ENCODE measurements at regions not wholly inside any gene's neighbourhood (a gene's known extent, or its start where the extent isn't known, plus 50 kb on each side); places are given as distances from the start of the nearest gene placed in this dataset.

DNA sequence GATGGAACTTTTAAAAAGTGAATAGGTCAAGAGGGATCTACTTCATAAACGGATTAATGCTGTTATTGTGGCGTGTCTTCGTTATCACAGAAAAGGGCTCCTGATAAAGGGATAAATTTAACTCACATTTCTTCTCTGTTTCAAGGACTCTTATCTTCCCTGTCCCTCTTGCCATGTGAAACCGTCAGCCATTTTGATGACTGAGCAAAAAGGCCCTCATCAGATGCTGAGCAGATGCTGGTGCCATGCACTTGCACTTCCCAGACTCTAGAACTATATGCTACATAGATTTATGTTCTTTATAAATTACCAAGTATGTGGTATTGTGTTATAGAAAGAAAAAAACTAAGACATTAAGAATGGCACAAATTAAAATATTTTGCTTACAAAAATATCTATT, 1011.8 kb upstream of the GBE1 start:
- DNase-seq (ENCODE audit: low read depth in 2 of 3, low spot score in 2 of 3) = no peak

DNA sequence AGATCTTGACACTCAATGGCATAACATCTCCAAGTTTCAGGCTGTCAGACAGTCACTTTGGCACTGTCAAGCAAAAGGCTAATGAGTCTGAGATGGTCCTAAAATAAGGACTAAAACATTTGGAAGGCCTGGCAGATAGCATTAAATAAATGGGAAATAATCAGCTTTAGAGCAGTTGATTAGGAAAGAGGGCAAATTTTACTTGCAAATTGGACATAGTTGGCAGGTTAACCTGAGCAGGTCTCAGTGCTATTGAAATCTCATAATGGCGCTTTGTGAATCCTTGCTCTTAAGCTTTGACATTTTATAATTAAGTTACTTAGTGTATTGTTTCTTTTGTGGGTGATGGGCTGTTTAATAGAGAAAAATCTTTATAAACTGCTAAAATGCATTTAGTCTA, 1003.1 kb upstream of the GBE1 start:
- DNase-seq (ENCODE audit: low read depth in 2 of 3, low spot score in 2 of 3) = no peak

DNA sequence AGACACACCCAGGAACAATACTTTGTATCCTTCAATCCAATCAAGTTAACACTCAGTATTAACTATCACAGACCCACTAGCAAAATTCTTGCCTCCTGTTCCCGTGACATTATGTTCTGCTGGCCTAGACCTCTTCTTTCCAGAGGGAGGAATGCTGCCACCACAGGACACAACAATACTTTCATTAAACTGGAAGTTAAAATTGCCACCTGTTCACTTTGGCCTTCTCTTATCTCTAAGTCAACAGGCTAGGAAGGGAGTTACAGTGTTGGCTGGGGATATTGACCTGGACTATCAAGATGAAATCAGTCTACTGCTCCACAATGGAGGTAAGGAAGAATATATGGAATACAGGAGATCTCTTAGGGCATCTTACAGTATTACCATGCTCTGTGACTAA, 1000.4 kb upstream of the GBE1 start:
- DNase-seq (ENCODE audit: low read depth in 2 of 3, low spot score in 2 of 3) = no peak

DNA sequence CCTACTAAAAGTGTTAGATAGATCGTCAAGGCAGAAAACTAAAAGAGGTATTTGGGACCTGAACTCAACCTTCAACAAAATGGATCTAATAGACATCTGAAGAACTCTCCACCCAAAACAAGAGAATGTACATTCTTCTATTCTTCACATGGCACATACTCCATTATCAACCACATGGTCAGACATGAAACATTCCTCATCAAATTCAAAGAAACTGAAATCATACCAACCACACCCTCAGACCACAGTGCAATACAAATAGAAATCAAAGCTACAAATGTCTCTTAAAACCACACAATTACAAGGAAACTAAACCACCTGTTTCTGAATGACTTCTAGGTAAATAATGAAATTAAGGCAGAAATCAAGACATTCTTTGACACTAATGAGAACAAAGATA, 984.1 kb upstream of the GBE1 start:
- DNase-seq (ENCODE audit: low read depth in 2 of 3, low spot score in 2 of 3) = no peak

DNA sequence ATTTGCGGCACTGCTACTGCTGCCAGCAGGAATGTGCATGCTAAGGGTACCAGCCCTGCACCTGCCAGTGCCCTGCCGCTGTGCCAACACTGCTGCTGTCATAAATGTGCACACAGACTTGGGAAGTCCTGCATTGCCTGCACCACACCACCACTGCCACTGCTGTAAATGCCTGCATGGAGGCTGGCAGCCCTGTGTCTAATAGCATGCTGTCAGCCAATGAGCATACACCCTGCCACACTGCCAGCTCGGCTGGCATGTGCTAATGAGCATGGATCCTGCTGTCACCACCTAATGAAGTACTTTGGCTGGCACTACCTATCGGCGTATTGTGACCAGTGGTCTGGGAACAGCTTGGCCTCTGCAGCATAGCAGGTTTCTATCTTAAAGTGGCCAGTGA, 981.8 kb upstream of the GBE1 start:
- no peak for DNase-seq (ENCODE audit: low read depth in 2 of 3, low spot score in 2 of 3)

DNA sequence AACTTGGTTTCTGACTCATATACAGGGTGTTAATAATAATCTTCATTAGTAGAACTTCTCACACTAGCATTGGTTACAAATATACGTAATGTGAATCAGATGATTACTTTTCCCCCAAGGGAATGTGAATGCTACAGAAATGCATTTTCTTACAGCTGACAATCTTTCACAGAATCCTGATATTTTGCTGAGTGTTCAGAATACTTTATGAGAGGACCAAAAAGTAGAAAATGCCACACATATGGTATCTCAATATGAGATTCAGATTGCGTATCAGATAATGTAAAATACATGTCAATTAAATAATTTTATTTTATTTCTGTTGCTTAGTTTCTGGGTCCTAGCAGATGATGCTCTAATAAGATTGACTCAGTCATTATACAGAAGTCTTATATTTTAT, 979.9 kb upstream of the GBE1 start:
- no peak for DNase-seq (ENCODE audit: low read depth in 2 of 3, low spot score in 2 of 3)

DNA sequence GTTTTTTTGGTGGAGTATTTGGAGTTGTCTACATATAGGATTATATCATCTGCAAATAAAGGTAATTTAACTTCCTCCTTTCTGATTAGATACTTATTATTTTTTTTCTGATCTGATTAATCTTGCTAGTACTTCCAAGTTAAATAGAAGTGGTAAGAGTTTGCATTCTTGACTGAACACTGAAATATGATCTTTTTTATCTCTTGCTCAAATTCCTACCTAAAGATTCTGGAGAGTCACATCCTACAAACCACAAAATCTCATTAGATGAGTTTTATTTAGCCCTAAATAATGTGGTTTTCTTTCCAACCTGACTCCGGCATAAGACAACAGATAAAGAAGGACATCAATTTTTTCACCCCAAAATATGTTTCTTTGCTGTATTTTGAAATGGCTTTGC, 977.9 kb upstream of the GBE1 start:
- DNase-seq (ENCODE audit: low read depth in 2 of 3, low spot score in 2 of 3) = no peak

DNA sequence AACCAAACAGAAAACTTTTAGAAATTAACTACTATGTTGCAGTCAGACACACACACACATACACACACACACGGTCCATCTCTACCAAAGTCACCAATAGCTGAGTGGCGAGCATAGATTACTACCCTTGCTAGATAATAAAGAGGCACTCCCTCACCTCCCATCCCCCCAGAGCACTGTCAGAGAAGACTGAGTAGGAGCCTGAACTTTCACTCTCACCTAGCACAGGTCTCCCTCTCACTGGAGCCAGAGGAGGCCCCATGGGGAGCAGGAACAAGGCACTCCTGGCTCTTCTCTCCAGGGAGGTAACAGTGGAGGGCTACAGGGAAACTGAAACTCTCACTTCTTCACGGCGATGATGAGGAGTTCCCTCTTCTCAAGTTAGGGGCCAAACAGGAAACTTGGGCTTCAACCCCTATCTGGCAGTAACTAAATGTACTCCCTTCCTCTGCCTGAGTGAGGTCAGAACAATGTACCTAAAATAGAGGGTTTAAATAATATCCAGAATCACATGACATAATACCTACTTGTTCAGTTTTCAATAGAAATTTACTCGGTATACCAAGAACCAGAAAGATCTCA, 975.3 kb upstream of the GBE1 start:
- no peak for DNase-seq (ENCODE audit: low read depth in 2 of 3, low spot score in 2 of 3)

DNA sequence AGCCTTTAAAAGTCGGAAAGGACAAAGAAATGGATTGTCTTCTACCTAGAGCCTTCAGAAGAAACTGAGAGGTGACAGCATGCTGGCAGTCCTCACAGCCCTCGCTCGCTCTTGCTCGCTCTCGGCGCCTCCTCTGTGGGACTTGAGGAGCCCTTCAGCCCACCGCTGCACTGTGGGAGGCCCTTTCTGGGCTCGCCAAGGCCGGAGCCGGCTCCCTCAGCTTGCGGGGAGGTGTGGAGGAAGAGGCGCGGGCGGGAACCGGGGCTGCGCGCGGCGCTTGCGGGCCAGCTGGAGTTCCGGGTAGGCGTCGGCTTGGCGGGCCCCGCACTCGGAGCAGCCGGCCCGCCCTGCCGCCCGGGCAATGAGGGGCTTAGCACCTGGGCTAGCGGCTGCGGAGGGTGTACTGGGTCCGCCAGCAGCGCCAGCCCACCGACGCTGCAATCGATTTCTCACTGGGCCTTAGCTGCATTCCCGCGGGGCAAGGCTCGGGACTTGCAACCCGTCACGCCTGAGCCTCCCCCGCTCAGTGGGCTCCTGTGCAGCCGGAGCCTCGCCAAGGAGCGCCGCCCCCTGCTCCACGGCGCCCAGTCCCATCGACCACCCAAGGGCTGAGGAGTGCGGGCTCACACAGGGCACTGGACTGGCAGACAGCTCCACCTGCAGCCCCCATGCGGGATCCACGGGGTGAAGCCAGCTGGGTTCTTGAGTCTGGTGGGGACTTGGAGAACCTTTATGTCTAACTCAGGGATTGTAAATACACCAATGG, 953.8 kb upstream of the GBE1 start:
- DNase-seq (ENCODE audit: low read depth in 2 of 3, low spot score in 2 of 3) = no peak

DNA sequence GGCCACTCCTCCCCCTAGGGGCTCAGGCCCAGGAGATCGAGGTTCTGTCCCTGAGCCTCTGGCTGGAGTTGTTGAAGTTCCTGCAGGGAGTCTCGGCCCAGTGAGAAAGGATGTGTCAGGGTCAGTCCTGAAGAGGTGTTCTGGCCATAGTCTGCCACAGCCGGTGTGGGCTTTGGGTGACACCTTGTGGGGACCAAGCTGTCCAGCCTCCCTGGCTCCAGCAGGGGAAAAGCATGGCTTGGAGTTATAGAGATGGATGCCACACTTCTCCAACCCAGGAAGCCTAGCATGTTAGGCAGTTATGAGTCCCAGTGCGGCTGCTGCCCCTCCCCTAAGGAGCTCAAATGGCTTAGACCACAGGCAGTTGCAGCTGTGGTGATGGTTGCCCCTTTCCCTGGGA, 945.6 kb upstream of the GBE1 start:
- DNase-seq (ENCODE audit: low read depth in 2 of 3, low spot score in 2 of 3) = no peak

DNA sequence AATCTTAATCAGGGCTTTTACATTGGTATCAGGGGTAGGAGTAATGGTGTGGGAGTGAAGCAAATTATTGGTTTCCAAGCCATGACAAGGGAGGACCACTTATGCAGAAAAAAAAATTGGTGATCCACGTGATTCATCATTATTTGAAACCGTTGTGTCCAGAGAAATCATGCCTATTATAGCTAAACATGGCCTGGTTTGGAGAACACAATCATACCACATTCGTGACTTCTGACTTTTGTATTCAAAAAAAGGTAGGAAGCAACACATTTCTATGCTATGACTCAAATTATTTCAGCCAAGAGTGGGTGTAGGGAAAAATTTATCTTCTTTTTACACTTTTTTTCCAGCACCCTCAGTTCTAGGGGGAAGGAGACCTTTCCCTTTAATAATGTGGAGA, 924.3 kb upstream of the GBE1 start:
- DNase-seq (ENCODE audit: low read depth in 2 of 3, low spot score in 2 of 3) = no peak

DNA sequence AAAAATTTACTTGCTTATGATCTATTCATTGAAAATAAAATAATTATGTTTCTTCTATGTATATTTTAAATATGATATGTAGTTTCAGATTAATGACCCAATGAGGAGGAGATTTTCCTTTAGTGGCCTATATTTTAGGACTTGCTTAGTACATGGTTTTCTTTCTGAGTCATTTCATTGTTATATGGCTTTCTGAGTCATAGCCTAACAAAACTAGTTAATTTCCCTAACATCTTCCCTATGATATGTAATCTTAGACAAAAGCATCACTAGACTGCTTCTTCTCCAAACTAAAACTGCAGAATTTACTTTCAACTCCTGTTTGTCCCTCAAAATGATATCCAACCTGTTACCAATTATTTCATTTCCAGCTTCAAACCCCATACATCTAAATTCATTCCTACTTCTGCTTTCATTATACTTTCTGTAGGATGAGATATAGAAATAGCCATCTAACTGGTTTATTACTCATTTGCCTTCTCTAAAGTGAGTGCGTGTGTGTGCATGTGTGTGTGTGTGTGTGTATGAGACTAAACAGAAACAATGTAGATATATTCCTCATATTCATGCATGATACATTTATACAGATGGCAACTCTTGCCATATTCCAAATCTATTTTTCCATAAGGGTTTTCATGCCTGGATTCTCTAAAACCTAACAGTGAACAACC, 915.0 kb upstream of the GBE1 start:
- DNase-seq (ENCODE audit: low read depth in 2 of 3, low spot score in 2 of 3) = no peak

DNA sequence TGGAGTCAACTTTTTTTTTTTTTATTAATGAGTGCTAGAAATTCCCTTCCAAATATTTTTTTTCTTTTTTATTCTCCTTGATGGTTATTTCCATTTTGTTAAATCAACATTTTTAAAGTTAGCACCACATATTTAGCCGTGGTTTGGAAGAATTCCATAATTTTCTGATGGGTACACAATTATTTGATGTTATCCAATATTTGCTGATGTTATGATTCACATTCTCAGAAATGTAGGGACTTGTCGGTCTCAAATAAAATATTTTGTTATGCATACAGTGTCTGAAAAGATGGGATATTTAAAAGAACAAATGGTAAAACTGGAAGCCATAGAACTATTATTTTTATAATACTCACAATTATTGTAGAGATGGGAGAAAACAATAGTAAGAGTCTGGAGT, 911.5 kb upstream of the GBE1 start:
- no peak for DNase-seq (ENCODE audit: low read depth in 2 of 3, low spot score in 2 of 3)

DNA sequence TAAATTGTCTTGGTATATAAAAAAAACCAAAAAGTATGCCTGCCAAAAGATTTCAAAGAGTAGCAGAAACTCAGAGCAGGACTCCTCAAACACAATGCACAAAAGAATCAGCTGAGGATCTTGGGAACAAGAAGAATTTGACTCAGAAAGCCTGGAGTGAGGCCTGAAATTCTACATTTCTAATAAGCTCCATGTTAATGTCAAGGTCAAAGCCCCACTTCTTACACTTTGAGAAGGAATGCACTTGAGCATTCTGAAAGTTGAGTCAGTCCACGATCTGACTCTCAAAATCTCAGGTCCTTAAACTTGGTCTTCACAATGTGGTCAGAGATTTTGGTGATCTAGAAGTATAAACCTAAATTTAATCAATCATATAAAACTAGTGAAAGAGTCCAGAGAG, 910.0 kb upstream of the GBE1 start:
- DNase-seq (ENCODE audit: low read depth in 2 of 3, low spot score in 2 of 3) = no peak

DNA sequence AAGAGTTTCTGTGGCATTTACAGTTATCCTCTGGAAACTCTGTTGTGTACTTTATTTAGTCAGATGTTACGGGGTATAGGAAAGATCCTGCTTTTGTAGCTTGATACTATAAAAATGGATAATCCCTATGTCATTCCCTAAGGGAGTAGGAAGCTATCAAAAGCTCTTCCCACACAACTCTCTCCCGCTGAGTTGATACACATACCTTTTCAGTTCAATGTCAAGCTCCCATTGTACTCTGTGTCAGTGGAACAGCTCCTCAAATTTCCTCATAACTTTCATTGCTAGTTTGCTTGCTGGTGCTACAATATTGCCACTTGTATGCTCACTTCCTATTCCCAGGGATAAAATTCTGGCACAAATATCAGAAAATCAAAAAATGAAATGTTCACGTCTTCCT, 893.3 kb upstream of the GBE1 start:
- no peak for DNase-seq (ENCODE audit: low read depth in 2 of 3, low spot score in 2 of 3)

DNA sequence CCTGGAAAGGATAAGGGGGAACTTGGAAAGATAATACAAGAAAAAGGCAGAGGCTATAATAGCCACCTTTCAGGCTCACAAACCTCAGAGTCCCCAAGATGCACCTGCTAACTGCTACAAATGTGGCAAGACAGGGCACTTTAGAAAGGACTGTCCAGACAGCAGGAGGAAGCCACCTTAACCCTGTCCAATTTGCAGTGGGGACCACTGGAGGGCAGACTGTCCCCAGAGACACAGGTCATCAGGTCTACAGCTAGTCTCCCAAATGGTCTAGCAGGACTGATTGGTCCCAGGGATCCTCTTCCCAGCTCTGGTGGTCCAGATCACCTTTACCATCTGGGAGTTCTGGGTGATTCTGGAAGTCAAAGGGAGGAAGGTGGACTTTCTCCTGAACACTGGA, 882.5 kb upstream of the GBE1 start:
- no peak for DNase-seq (ENCODE audit: low read depth in 2 of 3, low spot score in 2 of 3)

DNA sequence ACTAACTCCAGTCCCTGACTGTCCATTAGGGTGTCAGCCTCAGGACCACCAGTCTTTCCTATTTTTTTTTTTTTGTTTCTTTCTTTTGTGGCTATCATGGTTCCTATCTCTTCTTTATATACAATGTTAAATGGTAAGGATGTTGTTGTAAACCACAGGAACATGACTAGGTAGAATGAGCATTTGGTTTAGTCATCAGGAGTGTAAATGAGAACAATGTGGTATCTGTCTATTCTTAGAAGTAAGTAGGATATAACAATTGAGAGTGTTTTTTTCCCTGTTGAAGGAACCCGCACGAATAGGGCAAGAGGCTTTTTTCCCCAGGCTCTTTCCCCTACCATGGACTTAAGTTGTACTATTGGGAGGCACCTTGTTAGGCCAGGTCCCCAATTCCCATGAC, 880.3 kb upstream of the GBE1 start:
- DNase-seq (ENCODE audit: low read depth in 2 of 3, low spot score in 2 of 3) = no peak

DNA sequence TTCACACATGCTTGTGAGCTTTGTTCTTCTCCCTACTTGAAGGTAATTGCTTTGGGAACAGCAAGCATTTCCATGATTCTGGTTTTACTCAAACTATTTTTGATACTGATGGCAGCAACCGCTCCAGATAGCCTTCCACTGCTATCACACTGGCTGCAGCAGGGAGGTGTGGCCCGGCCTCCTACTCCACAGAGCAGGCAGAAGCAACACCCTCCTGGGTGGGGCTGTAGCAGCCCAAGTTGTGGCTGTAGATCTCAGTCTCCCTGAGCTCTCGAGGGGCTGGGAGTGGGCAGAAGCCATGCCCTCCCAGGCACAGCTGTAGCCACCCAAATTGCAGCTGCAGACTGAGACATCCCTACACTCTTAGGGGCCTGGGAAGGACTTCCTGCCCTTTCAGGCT, 878.8 kb upstream of the GBE1 start:
- DNase-seq (ENCODE audit: low read depth in 2 of 3, low spot score in 2 of 3) = no peak

DNA sequence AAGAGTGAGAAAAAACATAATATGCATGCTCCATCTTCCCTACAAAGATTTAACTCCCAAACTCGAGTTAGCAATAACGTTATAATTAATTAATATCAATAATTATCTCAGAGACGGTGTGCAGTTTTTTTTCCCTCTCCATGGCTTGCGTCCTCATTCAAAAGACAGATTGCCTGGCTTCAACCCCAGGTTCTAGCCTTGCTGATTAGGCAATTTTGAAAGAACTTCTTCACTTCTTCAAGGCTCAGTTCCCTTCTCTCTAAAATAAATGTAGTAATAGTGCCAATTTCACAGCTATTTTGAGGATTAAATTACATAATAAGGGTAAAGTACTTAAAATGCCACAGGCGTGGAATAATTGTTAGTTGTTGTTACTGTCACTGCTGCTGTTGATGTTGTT, 876.1 kb upstream of the GBE1 start:
- no peak for DNase-seq (ENCODE audit: low read depth in 2 of 3, low spot score in 2 of 3)

DNA sequence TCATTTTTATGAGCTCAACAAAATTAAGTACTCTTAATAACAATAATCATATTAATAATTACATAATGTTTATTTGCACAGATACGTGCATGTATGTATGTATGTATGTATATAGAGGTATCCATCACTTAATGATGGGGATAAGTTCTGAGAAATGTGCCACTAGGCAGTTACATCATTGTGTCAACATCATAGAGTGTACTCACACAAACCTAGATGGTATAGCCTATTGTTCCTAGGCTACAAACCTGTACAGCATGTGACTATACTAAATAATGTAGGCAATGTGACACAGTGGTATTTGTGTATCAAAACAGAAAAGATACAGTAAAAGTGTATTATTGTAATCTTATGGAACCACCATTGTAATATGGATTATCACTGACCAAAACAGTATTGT, 874.7 kb upstream of the GBE1 start:
- DNase-seq (ENCODE audit: low read depth in 2 of 3, low spot score in 2 of 3) = no peak

DNA sequence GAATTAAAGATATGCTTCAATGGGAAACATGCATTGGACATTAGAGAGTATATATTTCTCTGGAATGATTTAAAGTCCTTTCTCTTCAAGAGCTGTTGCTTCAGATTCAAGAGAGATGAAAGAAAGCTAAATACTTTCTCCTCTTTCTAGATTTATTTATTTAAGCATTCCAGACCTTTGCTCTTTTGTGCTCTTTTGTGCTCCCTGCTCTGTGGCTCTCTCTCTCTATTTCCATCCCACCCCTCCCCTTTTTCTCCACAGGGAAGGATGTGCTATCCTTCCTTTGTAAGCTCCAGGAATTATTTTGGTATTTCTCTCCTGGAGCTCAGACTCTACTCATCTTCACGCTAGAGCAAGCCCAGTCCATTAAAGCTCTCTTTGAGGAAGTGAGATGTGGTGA, 871.9 kb upstream of the GBE1 start:
- DNase-seq (ENCODE audit: low read depth in 2 of 3, low spot score in 2 of 3) = no peak

DNA sequence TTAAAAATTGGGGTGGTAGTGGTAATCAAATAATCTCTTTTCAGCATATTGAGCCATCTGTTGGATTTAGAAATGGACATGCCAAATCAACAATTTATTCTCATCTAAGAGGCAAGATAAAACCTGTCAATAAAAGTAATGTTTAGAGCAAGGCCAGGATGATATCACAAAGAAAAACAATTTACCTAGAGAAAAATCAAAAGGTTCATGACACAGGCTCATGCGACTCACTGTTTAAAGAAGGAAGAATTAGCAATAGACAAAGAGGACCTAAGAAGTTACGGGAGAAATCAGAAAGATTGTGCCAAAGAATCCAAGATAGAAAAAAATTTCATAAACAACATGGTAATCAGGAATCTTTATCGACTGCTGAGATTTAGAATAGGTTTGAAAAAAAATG, 868.5 kb upstream of the GBE1 start:
- DNase-seq (ENCODE audit: low read depth in 2 of 3, low spot score in 2 of 3) = no peak
